ENCODE measurements at regions not wholly inside any gene's neighbourhood (a gene's known extent, or its start where the extent isn't known, plus 50 kb on each side); places are given as distances from the start of the nearest gene placed in this dataset.

- TF ChIP-seq, protein P1, sequence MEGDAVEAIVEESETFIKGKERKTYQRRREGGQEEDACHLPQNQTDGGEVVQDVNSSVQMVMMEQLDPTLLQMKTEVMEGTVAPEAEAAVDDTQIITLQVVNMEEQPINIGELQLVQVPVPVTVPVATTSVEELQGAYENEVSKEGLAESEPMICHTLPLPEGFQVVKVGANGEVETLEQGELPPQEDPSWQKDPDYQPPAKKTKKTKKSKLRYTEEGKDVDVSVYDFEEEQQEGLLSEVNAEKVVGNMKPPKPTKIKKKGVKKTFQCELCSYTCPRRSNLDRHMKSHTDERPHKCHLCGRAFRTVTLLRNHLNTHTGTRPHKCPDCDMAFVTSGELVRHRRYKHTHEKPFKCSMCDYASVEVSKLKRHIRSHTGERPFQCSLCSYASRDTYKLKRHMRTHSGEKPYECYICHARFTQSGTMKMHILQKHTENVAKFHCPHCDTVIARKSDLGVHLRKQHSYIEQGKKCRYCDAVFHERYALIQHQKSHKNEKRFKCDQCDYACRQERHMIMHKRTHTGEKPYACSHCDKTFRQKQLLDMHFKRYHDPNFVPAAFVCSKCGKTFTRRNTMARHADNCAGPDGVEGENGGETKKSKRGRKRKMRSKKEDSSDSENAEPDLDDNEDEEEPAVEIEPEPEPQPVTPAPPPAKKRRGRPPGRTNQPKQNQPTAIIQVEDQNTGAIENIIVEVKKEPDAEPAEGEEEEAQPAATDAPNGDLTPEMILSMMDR (conservative IDR thresholded peaks at IDR 0.05; ENCODE audit: low read depth in 2 of 2) = no peak
- no peak for TF ChIP-seq CREB1 (CRISPR knock-in tag; IDR thresholded peaks at IDR 0.05; ENCODE audit: low read depth)
- TF ChIP-seq EZH2 (IDR thresholded peaks at IDR 0.05; ENCODE audit: low read depth, unreplicated experiment) = no peak
- no peak for TF ChIP-seq POLR2AphosphoS5 (IDR thresholded peaks at IDR 0.05; ENCODE audit: low read depth)
- no peak for TF ChIP-seq ZNF331 (CRISPR knock-in tag; IDR thresholded peaks at IDR 0.05; ENCODE audit: low read depth)
- TF ChIP-seq EZH2phosphoT487 (IDR thresholded peaks at IDR 0.05; ENCODE audit: unreplicated experiment) = no peak
- TF ChIP-seq ZNF114 (CRISPR knock-in tag; IDR thresholded peaks at IDR 0.05) = no peak
- no peak for TF ChIP-seq JUNB (IDR thresholded peaks at IDR 0.05; ENCODE audit: unreplicated experiment)
- TF ChIP-seq REST (IDR thresholded peaks at IDR 0.05; ENCODE audit: unreplicated experiment) = no peak
- TF ChIP-seq ETS1 (IDR thresholded peaks at IDR 0.05) = no peak
- TF ChIP-seq STAT1 (IDR thresholded peaks at IDR 0.05; ENCODE audit: unreplicated experiment) = no peak
Measured at GRCh38 chr13:82625717-82626116, 1256.6 kb downstream of the SLITRK1 start.
